GM04504 (cell line): ENCODE measurements at regions not wholly inside any gene's neighbourhood (a gene's known extent, or its start where the extent isn't known, plus 50 kb on each side); places are given as distances from the start of the nearest gene placed in this dataset.

Source experiments
- DNase-seq: peaks from one replicate; pipeline ENCODE4 v3.0.0-alpha.2; 2012; ENCODE audit warnings: low read depth

- no peak for DNase-seq
These were observed 91.7 kb upstream of the TGIF1 start for GRCh38 chr18:3358310-3358709.

- DNase-seq, result no peak
These were observed 89.8 kb upstream of the TGIF1 start for GRCh38 chr18:3360211-3360610.

GRCh38 chr18:3367491-3368091 lies 82.4 kb upstream of the TGIF1 start:
- no peak for DNase-seq

- DNase-seq, result peak; percentile 14
These were observed 81.8 kb upstream of the TGIF1 start for GRCh38 chr18:3368193-3368592.

GRCh38 chr18:3379685-3380084 lies 70.3 kb upstream of the TGIF1 start:
- no peak for DNase-seq

GRCh38 chr18:3380384-3380961 lies 69.5 kb upstream of the TGIF1 start:
- DNase-seq, result no peak

GRCh38 chr18:3383381-3383915 lies 66.5 kb upstream of the TGIF1 start:
- DNase-seq, result no peak

GRCh38 chr18:3384664-3385563 lies 65.1 kb upstream of the TGIF1 start:
- no peak for DNase-seq

GRCh38 chr18:3388323-3388722 lies 61.6 kb upstream of the TGIF1 start:
- DNase-seq, result no peak

- DNase-seq, result no peak
These were observed 61.0 kb upstream of the TGIF1 start for GRCh38 chr18:3388980-3389379.

GRCh38 chr18:3389977-3390376 lies 60.0 kb upstream of the TGIF1 start:
- no peak for DNase-seq

GRCh38 chr18:3391704-3392466 lies 58.1 kb upstream of the TGIF1 start:
- no peak for DNase-seq

- no peak for DNase-seq
These were observed 57.5 kb upstream of the TGIF1 start for GRCh38 chr18:3392467-3392855.

- no peak for DNase-seq
These were observed 55.3 kb upstream of the TGIF1 start for GRCh38 chr18:3394648-3395047.

- DNase-seq, result no peak
These were observed 54.5 kb upstream of the TGIF1 start for GRCh38 chr18:3395466-3395865.

GRCh38 chr18:3397031-3397750 lies 52.8 kb upstream of the TGIF1 start:
- DNase-seq, result no peak

- DNase-seq, result no peak
These were observed 52.2 kb upstream of the TGIF1 start for GRCh38 chr18:3397786-3398185.
